Mucosa of stomach (tissue), 1 donor: ENCODE measurements at regions not wholly inside any gene's neighbourhood (a gene's known extent, or its start where the extent isn't known, plus 50 kb on each side); places are given as distances from the start of the nearest gene placed in this dataset.

Experiments used
- H3K27me3 ChIP-seq: one replicate; pipeline ENCODE4 v1.7.0; 2013; ENCODE audit warnings: mild to moderate bottlenecking, low read length; ENCODE audit not compliant: control insufficient read depth, insufficient read depth
- H3K36me3 ChIP-seq: one replicate; pipeline ENCODE4 v1.7.0; 2013; ENCODE audit warnings: low read length; ENCODE audit not compliant: control insufficient read depth, insufficient read depth
- H3K4me1 ChIP-seq: one replicate; pipeline ENCODE4 v1.7.0; 2013; ENCODE audit warnings: mild to moderate bottlenecking, low read length; ENCODE audit not compliant: control insufficient read depth, insufficient read depth
- H3K4me3 ChIP-seq: one replicate; pipeline ENCODE4 v1.7.0; 2013; ENCODE audit warnings: low read length
- H3K9ac ChIP-seq: one replicate; pipeline ENCODE4 v1.7.0; 2013; ENCODE audit warnings: mild to moderate bottlenecking, low read length, moderate library complexity
- H3K9me3 ChIP-seq: one replicate; pipeline ENCODE4 v1.7.0; 2013; ENCODE audit warnings: mild to moderate bottlenecking, low read length, moderate library complexity; ENCODE audit not compliant: control insufficient read depth
- donor health status: Pancreatic carcinoma.

- no peaks in the 10 kb centered on the region for H3K4me1 ChIP-seq
- no peaks in the 10 kb centered on the region for H3K36me3 ChIP-seq
- H3K9ac ChIP-seq, result no peak overlapping the region
- no peak overlapping the region for H3K4me3 ChIP-seq
- no peaks in the 10 kb centered on the region for H3K27me3 ChIP-seq
- no peaks in the 10 kb centered on the region for H3K9me3 ChIP-seq
Observed at GRCh38 chr5:35443803-35444595, 173.7 kb upstream of the SPEF2 start.

- H3K9me3 ChIP-seq, result no peaks in the 10 kb centered on the region
- H3K27me3 ChIP-seq, result no peaks in the 10 kb centered on the region
- H3K4me3 ChIP-seq, result no peak overlapping the region
- H3K4me1 ChIP-seq, result no peaks in the 10 kb centered on the region
- H3K36me3 ChIP-seq, result no peaks in the 10 kb centered on the region
- no peak overlapping the region for H3K9ac ChIP-seq
Observed at GRCh38 chr5:35442885-35443639, 174.6 kb upstream of the SPEF2 start.

GRCh38 chr5:35440409-35440808, 177.3 kb upstream of the SPEF2 start:
- H3K9me3 ChIP-seq, result no peaks in the 10 kb centered on the region
- H3K27me3 ChIP-seq, result no peaks in the 10 kb centered on the region
- H3K4me1 ChIP-seq, result no peaks in the 10 kb centered on the region
- no peak overlapping the region for H3K9ac ChIP-seq
- H3K4me3 ChIP-seq, result no peak overlapping the region
- H3K36me3 ChIP-seq, result no peaks in the 10 kb centered on the region

GRCh38 chr5:35438786-35439185, 178.9 kb upstream of the SPEF2 start:
- Histone ChIP-seq H3K4me1 (no peaks in the 10 kb centered on the region), H3K27me3 (no peaks in the 10 kb centered on the region), H3K9me3 (no peaks in the 10 kb centered on the region), H3K36me3 (no peaks in the 10 kb centered on the region), H3K9ac (no peak overlapping the region), H3K4me3 (no peak overlapping the region)

- H3K9me3 ChIP-seq, result no peaks in the 10 kb centered on the region
- no peaks in the 10 kb centered on the region for H3K27me3 ChIP-seq
- H3K36me3 ChIP-seq, result no peaks in the 10 kb centered on the region
- no peaks in the 10 kb centered on the region for H3K4me1 ChIP-seq
- no peak overlapping the region for H3K9ac ChIP-seq
- no peak overlapping the region for H3K4me3 ChIP-seq
Observed at GRCh38 chr5:35438288-35438687, 179.4 kb upstream of the SPEF2 start.

GRCh38 chr5:35436400-35437057, 181.1 kb upstream of the SPEF2 start:
- Histone ChIP-seq H3K27me3 (no peaks in the 10 kb centered on the region), H3K9me3 (no peaks in the 10 kb centered on the region), H3K4me3 (no peak overlapping the region), H3K9ac (no peak overlapping the region), H3K4me1 (no peaks in the 10 kb centered on the region), H3K36me3 (no peaks in the 10 kb centered on the region)

- no peak overlapping the region for H3K4me3 ChIP-seq
- no peaks in the 10 kb centered on the region for H3K4me1 ChIP-seq
- no peak overlapping the region for H3K9ac ChIP-seq
- H3K9me3 ChIP-seq, result no peaks in the 10 kb centered on the region
- H3K36me3 ChIP-seq, result no peaks in the 10 kb centered on the region
- no peaks in the 10 kb centered on the region for H3K27me3 ChIP-seq
Observed at GRCh38 chr5:35430381-35431162, 187.1 kb upstream of the SPEF2 start.

GRCh38 chr5:35420200-35420599, 189.9 kb upstream of the PRLR start:
- Histone ChIP-seq H3K9me3 (no peaks in the 10 kb centered on the region), H3K4me1 (no peaks in the 10 kb centered on the region), H3K36me3 (no peaks in the 10 kb centered on the region), H3K9ac (no peak overlapping the region), H3K27me3 (no peaks in the 10 kb centered on the region), H3K4me3 (no peak overlapping the region)

GRCh38 chr5:35417040-35417439, 186.8 kb upstream of the PRLR start:
- H3K36me3 ChIP-seq, result no peaks in the 10 kb centered on the region
- no peaks in the 10 kb centered on the region for H3K27me3 ChIP-seq
- H3K4me1 ChIP-seq, result no peaks in the 10 kb centered on the region
- H3K9me3 ChIP-seq, result no peaks in the 10 kb centered on the region
- no peak overlapping the region for H3K9ac ChIP-seq
- no peak overlapping the region for H3K4me3 ChIP-seq

- Histone ChIP-seq H3K36me3 (no peaks in the 10 kb centered on the region), H3K4me1 (no peaks in the 10 kb centered on the region), H3K9ac (no peak overlapping the region), H3K27me3 (no peaks in the 10 kb centered on the region), H3K9me3 (no peaks in the 10 kb centered on the region), H3K4me3 (no peak overlapping the region)
Observed at GRCh38 chr5:35416217-35416988, 186.1 kb upstream of the PRLR start.

- Histone ChIP-seq H3K4me1 (no peaks in the 10 kb centered on the region), H3K9ac (no peak overlapping the region), H3K36me3 (no peaks in the 10 kb centered on the region), H3K9me3 (no peaks in the 10 kb centered on the region), H3K27me3 (no peaks in the 10 kb centered on the region), H3K4me3 (no peak overlapping the region)
Observed at GRCh38 chr5:35415309-35415708, 185.0 kb upstream of the PRLR start.
